GM23338 (cell line): ENCODE measurements at regions not wholly inside any gene's neighbourhood (a gene's known extent, or its start where the extent isn't known, plus 50 kb on each side); places are given as distances from the start of the nearest gene placed in this dataset.

Experiments
- ATAC-seq: fragments of 200-7000 bp; cut with Tn5 transposase; 3 replicates; pipeline ENCODE4 v1.9.1; 2020
- DNase-seq: peaks from one replicate; pipeline ENCODE4 v3.0.0-alpha.2; 2015; ENCODE audit warnings: low spot score
- H2AFZ ChIP-seq: fragments of 200-600 bp; sonication (generic); 2 replicates; pipeline ENCODE4 v1.8.0; 2016; ENCODE audit warnings: antibody characterized with exemption, mild to moderate bottlenecking, moderate library complexity
- H3F3A ChIP-seq: fragments of 200-600 bp; sonication (generic); replicated peaks from 2 replicates; pipeline ENCODE4 v1.8.0; 2017; ENCODE audit warnings: antibody characterized with exemption, mixed run types, low read depth
- H3K27ac ChIP-seq: fragments of 200-600 bp; sonication (generic); 2 replicates; pipeline ENCODE4 v1.6.1; 2016; ENCODE audit warnings: low read depth
- H3K27me3 ChIP-seq: fragments of 200-600 bp; sonication (generic); 2 replicates; pipeline ENCODE4 v1.8.0; 2016; ENCODE audit warnings: mild to moderate bottlenecking, mixed run types, moderate library complexity; ENCODE audit not compliant: insufficient read depth
- H3K36me3 ChIP-seq: fragments of 200-600 bp; sonication (generic); 2 replicates; pipeline ENCODE4 v1.8.0; 2016; ENCODE audit warnings: mild to moderate bottlenecking; ENCODE audit not compliant: insufficient read depth
- H3K4me1 ChIP-seq: fragments of 200-600 bp; sonication (generic); 2 replicates; pipeline ENCODE4 v1.8.0; 2016; ENCODE audit warnings: mild to moderate bottlenecking, moderate library complexity; ENCODE audit not compliant: insufficient read depth
- H3K4me2 ChIP-seq: fragments of 200-600 bp; sonication (generic); 2 replicates; pipeline ENCODE4 v1.7.1; 2017; ENCODE audit warnings: mixed run types
- H3K4me3 ChIP-seq: fragments of 200-600 bp; sonication (generic); 2 replicates; pipeline ENCODE4 v1.6.1; 2016; ENCODE audit warnings: mixed run types
- H3K79me2 ChIP-seq: fragments of 200-600 bp; sonication (generic); replicated peaks from 2 replicates; pipeline ENCODE4 v1.8.0; 2017; ENCODE audit warnings: mild to moderate bottlenecking; ENCODE audit not compliant: insufficient read depth
- H3K9me2 ChIP-seq: fragments of 200-600 bp; sonication (generic); 2 replicates; pipeline ENCODE4 v1.8.0; 2017; ENCODE audit not compliant: insufficient read depth
- H4K20me1 ChIP-seq: fragments of 200-600 bp; sonication (generic); replicated peaks from 2 replicates; pipeline ENCODE4 v1.8.0; 2017; ENCODE audit warnings: mild to moderate bottlenecking; ENCODE audit not compliant: insufficient read depth
- H3K27ac Mint-ChIP-seq: 2 replicates; pipeline ENCODE4 v1.8.0; 2020; ENCODE audit warnings: inconsistent platforms, mild to moderate bottlenecking, moderate library complexity, mixed read lengths
- H3K27me3 Mint-ChIP-seq: 3 replicates; pipeline ENCODE4 v1.8.0; 2022; ENCODE audit warnings: low read depth, mild to moderate bottlenecking, moderate library complexity, mixed read lengths, inconsistent platforms; ENCODE audit not compliant: insufficient read depth, poor library complexity
- H3K36me3 Mint-ChIP-seq: 3 replicates; pipeline ENCODE4 v1.8.0; 2021; ENCODE audit warnings: low read depth, mild to moderate bottlenecking, inconsistent platforms, moderate library complexity, mixed read lengths
- H3K4me1 Mint-ChIP-seq: 3 replicates; pipeline ENCODE4 v1.8.0; 2020; ENCODE audit warnings: mild to moderate bottlenecking, inconsistent platforms, mixed read lengths
- H3K4me3 Mint-ChIP-seq: 3 replicates; pipeline ENCODE4 v1.8.0; 2021; ENCODE audit warnings: moderate library complexity, mild to moderate bottlenecking, inconsistent platforms, mixed read lengths
- H3K9me3 Mint-ChIP-seq: 3 replicates; pipeline ENCODE4 v1.8.0; 2020; ENCODE audit warnings: moderate library complexity, mild to moderate bottlenecking, inconsistent platforms, mixed read lengths
- CREB1 ChIP-seq: fragments of 250-450 bp; sonication (Bioruptor Pico); IDR thresholded peaks from 2 replicates; pipeline ENCODE4 v1.5.0; 2020; ENCODE audit warnings: low read depth, mild to moderate bottlenecking, moderate library complexity
- CTCF ChIP-seq, 2 experiments: fragments of 200-600 bp in 1 of 2; sonication (generic) in 1 of 2; conservative IDR thresholded peaks; 2 replicates each; pipeline versions ENCODE4 v1.5.1 to v1.6.1; 2016 to 2017; ENCODE audit warnings: antibody characterized with exemption in 2 of 2, low read depth in 2 of 2, mild to moderate bottlenecking in 2 of 2, moderate library complexity in 1 of 2
- EZH2phosphoT487 ChIP-seq: fragments of 200-600 bp; sonication (generic); IDR thresholded peaks from one replicate; pipeline ENCODE4 v1.8.1; 2018; ENCODE audit warnings: antibody characterized with exemption; ENCODE audit not compliant: unreplicated experiment
- JUNB ChIP-seq: IDR thresholded peaks from one replicate; pipeline ENCODE4 v1.6.1; 2016; ENCODE audit warnings: antibody characterized with exemption; ENCODE audit not compliant: unreplicated experiment
- NANOG ChIP-seq: IDR thresholded peaks from 2 replicates; pipeline ENCODE4 v1.6.1; 2016; ENCODE audit warnings: antibody characterized with exemption, borderline replicate concordance
- POLR2AphosphoS5 ChIP-seq: IDR thresholded peaks from 2 replicates; pipeline ENCODE4 v1.6.1; 2016; ENCODE audit warnings: antibody characterized with exemption, low read depth
- REST ChIP-seq: IDR thresholded peaks from one replicate; pipeline ENCODE4 v1.6.1; 2018; ENCODE audit warnings: antibody characterized with exemption; ENCODE audit not compliant: unreplicated experiment
- ZNF114 ChIP-seq: fragments of 250-450 bp; sonication (Bioruptor Pico); IDR thresholded peaks from 2 replicates; pipeline ENCODE4 v1.5.0; 2020; ENCODE audit warnings: mild to moderate bottlenecking, moderate library complexity
- ZNF331 ChIP-seq: fragments of 250-450 bp; sonication (Bioruptor Pico); IDR thresholded peaks from 2 replicates; pipeline ENCODE4 v1.5.0; 2020; ENCODE audit warnings: low read depth, mild to moderate bottlenecking, moderate library complexity
- TF ChIP-seq, protein P1 (sequence below): IDR thresholded peaks from 2 replicates; pipeline ENCODE4 v1.6.1; 2016; ENCODE audit warnings: antibody characterized with exemption

- TF ChIP-seq CTCF (conservative IDR thresholded peaks at IDR 0.05; ENCODE audit: low read depth in 2 of 2) (no peak), ZNF331 (CRISPR knock-in tag) (no peak), CREB1 (no peak)
Measured at GRCh38 chr2:206859330-206859739, 80.0 kb upstream of the CPO start (continued).

DNA sequence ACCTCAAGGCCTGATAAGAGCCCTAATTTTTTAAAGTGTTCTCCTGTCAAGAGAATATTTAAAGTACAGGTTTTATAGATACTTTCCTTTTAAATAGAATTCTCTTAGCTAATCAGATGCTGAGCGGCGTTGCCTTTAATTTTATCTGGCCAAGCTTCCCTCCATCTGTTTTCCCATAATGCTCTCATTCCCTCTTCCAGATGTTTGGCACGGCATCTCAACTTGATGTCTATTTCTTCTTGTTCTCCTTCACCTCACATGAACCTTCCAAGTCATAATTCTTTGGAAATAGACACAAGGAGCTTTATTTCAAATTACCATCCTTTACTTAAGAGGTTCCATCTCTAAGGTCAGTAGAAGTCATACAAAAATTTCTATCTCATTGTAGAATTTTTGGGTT lies 76.1 kb upstream of the CPO start:
- H2AFZ ChIP-seq, result no peak overlapping the region
- Mint-ChIP-seq H3K9me3 (no peaks in the 10 kb centered on the region; the same call in 2 of the 3 replicates), H3K4me3 (no peak overlapping the region), H3K27me3 (peaks cover 4% of the 10 kb centered on the region), H3K27ac (no peak overlapping the region), H3K36me3 (no peaks in the 10 kb centered on the region), H3K4me1 (peaks cover 24% of the 10 kb centered on the region)
- no peak overlapping the region for H3K4me3 ChIP-seq
- no peaks in the 10 kb centered on the region for H3K79me2 ChIP-seq
- peaks cover 7% of the 10 kb centered on the region for H3K9me2 ChIP-seq
- H4K20me1 ChIP-seq, result no peaks in the 10 kb centered on the region
- no peaks in the 10 kb centered on the region; the same call in 1 of the 2 replicates for H3F3A ChIP-seq
- ATAC-seq (no peak), DNase-seq (no peak)
- no peak overlapping the region for H3K27ac ChIP-seq
- H3K4me2 ChIP-seq, result no peak overlapping the region
- no peaks in the 10 kb centered on the region for H3K27me3 ChIP-seq
- peaks cover 25% of the 10 kb centered on the region for H3K4me1 ChIP-seq
- TF ChIP-seq ZNF114 (no peak), EZH2phosphoT487 (no peak), REST (no peak), CTCF (conservative IDR thresholded peaks at IDR 0.05; ENCODE audit: low read depth in 2 of 2) (no peak), NANOG (no peak), JUNB (no peak), POLR2AphosphoS5 (no peak), CREB1 (no peak)
- TF ChIP-seq, protein P1, sequence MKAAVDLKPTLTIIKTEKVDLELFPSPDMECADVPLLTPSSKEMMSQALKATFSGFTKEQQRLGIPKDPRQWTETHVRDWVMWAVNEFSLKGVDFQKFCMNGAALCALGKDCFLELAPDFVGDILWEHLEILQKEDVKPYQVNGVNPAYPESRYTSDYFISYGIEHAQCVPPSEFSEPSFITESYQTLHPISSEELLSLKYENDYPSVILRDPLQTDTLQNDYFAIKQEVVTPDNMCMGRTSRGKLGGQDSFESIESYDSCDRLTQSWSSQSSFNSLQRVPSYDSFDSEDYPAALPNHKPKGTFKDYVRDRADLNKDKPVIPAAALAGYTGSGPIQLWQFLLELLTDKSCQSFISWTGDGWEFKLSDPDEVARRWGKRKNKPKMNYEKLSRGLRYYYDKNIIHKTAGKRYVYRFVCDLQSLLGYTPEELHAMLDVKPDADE, result no peak
- H3K36me3 ChIP-seq, result no peaks in the 10 kb centered on the region
